MM.1S (cell line): ENCODE measurements at regions not wholly inside any gene's neighbourhood (a gene's known extent, or its start where the extent isn't known, plus 50 kb on each side); places are given as distances from the start of the nearest gene placed in this dataset.
A peak's percentile ranks its signal among the peaks of the same experiment; 100 is the strongest.

ENCODE experiments used
- DNase-seq: peaks from one replicate; pipeline ENCODE4 v3.0.0-alpha.2; 2015
- H2AFZ ChIP-seq: fragments of 300-600 bp; sonication (generic); 2 replicates; pipeline ENCODE4 v1.6.0; 2016; ENCODE audit warnings: antibody characterized with exemption, low read length
- H3F3A ChIP-seq: fragments of 300-600 bp; sonication (generic); 2 replicates; pipeline ENCODE4 v1.6.1; 2016; ENCODE audit warnings: mild to moderate bottlenecking, antibody characterized with exemption, low read length, moderate library complexity, mixed read lengths; ENCODE audit not compliant: insufficient read depth
- H3K27ac ChIP-seq: fragments of 300-600 bp; sonication (generic); 2 replicates; pipeline ENCODE4 v1.5.1; 2016; ENCODE audit warnings: mild to moderate bottlenecking, low read length
- H3K27me3 ChIP-seq: fragments of 300-600 bp; sonication (generic); replicated peaks from 2 replicates; pipeline ENCODE4 v1.6.0; 2016; ENCODE audit warnings: low read length; ENCODE audit not compliant: insufficient read depth
- H3K36me3 ChIP-seq: fragments of 300-600 bp; sonication (generic); replicated peaks from 2 replicates; pipeline ENCODE4 v1.6.1; 2016; ENCODE audit warnings: mild to moderate bottlenecking, low read length, mixed read lengths; ENCODE audit not compliant: insufficient read depth
- H3K4me1 ChIP-seq: fragments of 300-600 bp; sonication (generic); 2 replicates; pipeline ENCODE4 v1.6.1; 2016; ENCODE audit warnings: low read length, mixed read lengths
- H3K4me2 ChIP-seq: fragments of 300-600 bp; sonication (generic); 2 replicates; pipeline ENCODE4 v1.6.0; 2016; ENCODE audit warnings: low read depth, low read length
- H3K4me3 ChIP-seq: fragments of 300-600 bp; sonication (generic); 2 replicates; pipeline ENCODE4 v1.5.1; 2016; ENCODE audit warnings: low read length, mixed read lengths
- H3K79me2 ChIP-seq: fragments of 300-600 bp; sonication (generic); 2 replicates; pipeline ENCODE4 v1.6.1; 2016; ENCODE audit warnings: mixed run types, low read length, mixed read lengths
- H3K9ac ChIP-seq: fragments of 300-600 bp; sonication (generic); 2 replicates; pipeline ENCODE4 v1.6.1; 2016; ENCODE audit warnings: low read length, mixed read lengths
- H3K9me2 ChIP-seq: fragments of 300-600 bp; sonication (generic); replicated peaks from 2 replicates; pipeline ENCODE4 v1.6.1; 2016; ENCODE audit warnings: mild to moderate bottlenecking, low read length, mixed read lengths; ENCODE audit not compliant: insufficient read depth
- H3K9me3 ChIP-seq: fragments of 300-600 bp; sonication (generic); replicated peaks from 2 replicates; pipeline ENCODE4 v1.6.1; 2016; ENCODE audit warnings: mild to moderate bottlenecking, low read length, mixed read lengths; ENCODE audit not compliant: insufficient read depth
- H4K20me1 ChIP-seq: fragments of 300-600 bp; sonication (generic); 2 replicates; pipeline ENCODE4 v1.6.1; 2016; ENCODE audit warnings: mild to moderate bottlenecking, low read length, moderate library complexity, mixed read lengths; ENCODE audit not compliant: insufficient read depth
- CTCF ChIP-seq: fragments of 300-600 bp; sonication (generic); IDR thresholded peaks from 2 replicates; pipeline ENCODE4 v1.5.1; 2016; ENCODE audit warnings: antibody characterized with exemption, low read length, mixed read lengths
- EZH2 ChIP-seq: fragments of 300-600 bp; sonication (generic); optimal IDR thresholded peaks from 2 replicates; pipeline ENCODE3; 2017; ENCODE audit warnings: low read depth, mild to moderate bottlenecking, antibody characterized with exemption, low read length, mixed read lengths
- EZH2phosphoT487 ChIP-seq: fragments of 300-600 bp; sonication (generic); IDR thresholded peaks from 2 replicates; pipeline ENCODE4 v1.6.1; 2018; ENCODE audit warnings: antibody characterized with exemption, low read length

- Histone ChIP-seq H3K9me3 (no peaks in the 10 kb centered on the region), H3K4me3 (no peak overlapping the region), H3K27me3 (peaks cover 95% of the 10 kb centered on the region), H3K4me2 (no peak overlapping the region), H3K4me1 (no peaks in the 10 kb centered on the region), H3K9me2 (no peaks in the 10 kb centered on the region), H4K20me1 (no peaks in the 10 kb centered on the region), H2AFZ (no peak overlapping the region), H3K9ac (no peak overlapping the region), H3K36me3 (no peaks in the 10 kb centered on the region), H3K27ac (no peak overlapping the region), H3K79me2 (no peaks in the 10 kb centered on the region), H3F3A (no peaks in the 10 kb centered on the region)
- no peak for DNase-seq
- TF ChIP-seq CTCF (peak; percentile 14; the same call in 1 of the 2 replicates), EZH2 (no peak)
Observed at GRCh38 chr17:79360196-79360595, 250.7 kb downstream of the RBFOX3 start.

- Histone ChIP-seq H3K4me3 (no peak overlapping the region), H3K27me3 (peaks cover 94% of the 10 kb centered on the region), H3K4me1 (0 out of 2 replicates have a peak, but pooled peaks cover 7% of the 10 kb centered on the region), H3K36me3 (no peaks in the 10 kb centered on the region), H3F3A (no peaks in the 10 kb centered on the region), H3K9ac (no peak overlapping the region), H2AFZ (no peak overlapping the region), H3K9me2 (no peaks in the 10 kb centered on the region), H3K9me3 (no peaks in the 10 kb centered on the region), H3K27ac (no peak overlapping the region), H3K4me2 (no peak overlapping the region), H3K79me2 (no peaks in the 10 kb centered on the region), H4K20me1 (no peaks in the 10 kb centered on the region)
- DNase-seq, result no peak
- TF ChIP-seq CTCF (no peak), EZH2 (no peak), EZH2phosphoT487 (no peak)
Observed at GRCh38 chr17:79356839-79357447, 253.9 kb downstream of the RBFOX3 start.

GRCh38 chr17:79355165-79355564 is 255.7 kb downstream of the RBFOX3 start:
- Histone ChIP-seq H3K4me3 (no peak overlapping the region), H3K9me3 (no peaks in the 10 kb centered on the region), H3K27me3 (peaks cover 94% of the 10 kb centered on the region), H4K20me1 (no peaks in the 10 kb centered on the region), H3F3A (no peaks in the 10 kb centered on the region), H3K36me3 (no peaks in the 10 kb centered on the region), H3K4me1 (0 out of 2 replicates have a peak, but pooled peaks cover 7% of the 10 kb centered on the region), H3K9ac (no peak overlapping the region), H2AFZ (no peak overlapping the region), H3K79me2 (no peaks in the 10 kb centered on the region), H3K9me2 (no peaks in the 10 kb centered on the region), H3K4me2 (no peak overlapping the region), H3K27ac (no peak overlapping the region)
- TF ChIP-seq EZH2phosphoT487 (no peak), EZH2 (no peak), CTCF (no peak)
- DNase-seq, result no peak
